H7 (cell line): ENCODE measurements at regions not wholly inside any gene's neighbourhood (a gene's known extent, or its start where the extent isn't known, plus 50 kb on each side); places are given as distances from the start of the nearest gene placed in this dataset.

Experiments used
- DNase-seq: peaks from one replicate; pipeline ENCODE4 v3.0.0; 2012
- H3K27me3 ChIP-seq: 2 replicates; pipeline ENCODE4 v1.6.0; 2011; ENCODE audit warnings: mild to moderate bottlenecking, low read length; ENCODE audit not compliant: control insufficient read depth, insufficient read depth
- H3K36me3 ChIP-seq: replicated peaks from 2 replicates; pipeline ENCODE4 v1.5.1; 2011; ENCODE audit warnings: low read length; ENCODE audit not compliant: control insufficient read depth, insufficient read depth
- H3K4me3 ChIP-seq: 2 replicates; pipeline ENCODE4 v1.5.1; 2011; ENCODE audit warnings: low read depth, mild to moderate bottlenecking, control low read depth, low read length, moderate library complexity; ENCODE audit not compliant: insufficient read depth

GRCh38 chr6:97437087-97437486 is 154.1 kb upstream of the MMS22L start:
- Histone ChIP-seq H3K4me3 (no peak overlapping the region), H3K27me3 (peaks cover 2% of the 10 kb centered on the region; the same call in 1 of the 2 replicates), H3K36me3 (no peaks in the 10 kb centered on the region)
- DNase-seq = peak; percentile 40

- DNase-seq = no peak
- H3K36me3 ChIP-seq = no peaks in the 10 kb centered on the region
- no peak overlapping the region for H3K4me3 ChIP-seq
- H3K27me3 ChIP-seq = peaks cover 2% of the 10 kb centered on the region; the same call in 1 of the 2 replicates
Measured at GRCh38 chr6:97438011-97438671, 155.1 kb upstream of the MMS22L start.

DNA sequence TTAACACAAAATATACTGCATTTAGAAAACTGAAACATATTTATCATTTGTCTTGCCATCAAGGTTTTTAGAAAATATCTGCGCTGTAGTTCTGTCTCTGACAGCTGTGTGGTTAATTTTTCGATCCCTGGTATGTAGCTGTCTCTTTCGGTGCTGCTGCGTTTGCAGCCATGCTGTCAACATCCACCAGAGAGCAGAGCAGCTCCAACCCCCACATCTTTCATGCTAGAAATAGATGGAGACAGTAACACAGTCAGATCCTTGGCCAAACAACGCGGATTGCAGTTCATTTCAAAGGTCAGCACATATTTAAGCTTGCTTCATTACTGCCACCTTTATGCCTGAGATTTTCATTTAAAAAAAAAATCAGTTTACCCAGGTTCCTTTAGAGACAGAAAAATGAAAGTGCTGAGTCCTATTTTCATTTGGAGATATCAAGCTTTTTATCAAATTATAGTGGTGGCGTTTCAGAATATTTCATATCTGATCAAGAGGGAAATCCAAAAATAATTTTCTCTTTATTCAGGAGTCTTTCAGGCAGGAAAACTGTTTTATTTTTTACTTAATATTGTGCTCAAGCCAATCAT is 157.7 kb upstream of the MMS22L start:
- no peaks in the 10 kb centered on the region for H3K36me3 ChIP-seq
- H3K27me3 ChIP-seq = no peaks in the 10 kb centered on the region
- peak; percentile 16 for DNase-seq
- no peak overlapping the region for H3K4me3 ChIP-seq

DNA sequence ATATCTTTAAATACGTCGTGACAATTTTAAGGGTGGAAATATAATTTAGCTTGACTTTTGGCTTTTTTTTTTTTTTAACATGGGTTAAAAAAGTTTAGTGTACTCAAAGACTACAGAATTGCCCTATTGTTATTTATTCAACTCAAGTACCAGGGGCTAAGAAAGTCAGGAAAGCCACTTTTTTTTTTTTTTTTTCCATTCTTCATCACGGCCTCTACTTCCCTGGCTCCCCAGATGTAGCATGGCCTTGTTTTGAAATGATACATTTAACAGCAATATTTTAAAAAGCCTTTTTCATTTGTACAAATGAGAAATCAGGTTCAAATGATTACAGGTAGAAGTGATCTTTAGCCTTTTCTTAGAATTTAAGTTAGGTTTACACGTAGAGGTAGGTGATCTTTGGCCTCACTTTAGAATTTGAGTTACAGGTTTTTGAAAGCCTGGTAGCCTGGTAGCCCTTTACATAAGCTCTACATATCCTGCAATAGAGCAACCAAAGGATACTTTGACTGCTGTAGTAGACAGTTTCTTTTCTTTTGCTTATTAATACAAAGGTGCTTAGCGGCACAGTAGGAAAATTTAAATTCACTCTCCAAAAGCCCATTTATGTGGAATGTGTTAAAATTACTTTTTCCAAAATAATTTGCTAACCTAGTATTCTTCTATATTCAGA is 160.5 kb upstream of the MMS22L start:
- Histone ChIP-seq H3K36me3 (no peaks in the 10 kb centered on the region), H3K4me3 (no peak overlapping the region), H3K27me3 (no peaks in the 10 kb centered on the region)
- DNase-seq = peak; percentile 2

DNA sequence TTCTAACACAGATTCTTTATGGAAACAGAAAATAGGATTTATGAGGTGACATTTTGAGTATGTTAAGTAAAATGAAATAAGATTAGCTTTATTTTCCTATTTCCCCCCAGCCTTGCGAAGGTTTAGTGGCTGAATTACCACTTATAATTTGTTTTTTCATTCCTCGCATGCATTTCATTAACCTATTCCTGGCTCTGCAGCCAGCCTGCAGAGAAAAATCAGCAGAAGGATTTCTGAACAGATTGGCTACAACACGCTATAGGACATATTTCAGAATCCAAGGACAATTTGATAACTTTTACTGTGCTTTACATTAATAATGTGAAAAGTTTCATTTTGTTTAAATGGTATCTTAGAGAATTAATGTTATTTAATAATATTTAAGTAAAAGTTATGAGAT is 162.4 kb upstream of the MMS22L start:
- no peak for DNase-seq
- Histone ChIP-seq H3K4me3 (no peak overlapping the region), H3K27me3 (no peaks in the 10 kb centered on the region), H3K36me3 (no peaks in the 10 kb centered on the region)

- DNase-seq = no peak
- H3K27me3 ChIP-seq = no peaks in the 10 kb centered on the region
Measured at GRCh38 chr6:97449444-97449966, 166.5 kb upstream of the MMS22L start.

DNA sequence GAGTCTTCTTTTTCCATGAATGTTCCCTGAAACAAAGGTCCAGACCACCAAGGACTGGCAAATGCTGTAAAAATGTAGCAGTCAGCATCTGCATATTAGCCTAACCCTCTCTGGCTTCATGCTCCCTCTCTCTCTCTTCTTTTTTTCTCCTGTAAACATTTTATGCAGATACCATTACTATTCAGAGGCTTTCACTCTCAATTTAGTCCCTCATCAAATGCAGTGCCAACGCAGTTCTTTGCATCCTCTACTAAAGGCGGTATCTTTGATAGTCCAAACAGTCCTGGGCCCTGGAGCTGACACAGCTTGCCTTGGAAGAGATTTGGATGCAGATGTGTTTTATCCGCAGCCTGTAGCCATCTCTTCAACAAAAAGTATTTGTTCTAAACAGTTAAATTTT is 167.1 kb upstream of the MMS22L start:
- DNase-seq = no peak
- H3K4me3 ChIP-seq = no peak overlapping the region
- H3K27me3 ChIP-seq = no peaks in the 10 kb centered on the region
- no peaks in the 10 kb centered on the region for H3K36me3 ChIP-seq

More at GRCh38 chr6:97449444-97449966, 166.5 kb upstream of the MMS22L start:
- no peak overlapping the region for H3K4me3 ChIP-seq
- H3K36me3 ChIP-seq = no peaks in the 10 kb centered on the region

- no peak overlapping the region for H3K4me3 ChIP-seq
- no peaks in the 10 kb centered on the region for H3K36me3 ChIP-seq
- H3K27me3 ChIP-seq = no peaks in the 10 kb centered on the region
- no peak for DNase-seq
Measured at GRCh38 chr6:97456070-97456469, 173.1 kb upstream of the MMS22L start.

DNA sequence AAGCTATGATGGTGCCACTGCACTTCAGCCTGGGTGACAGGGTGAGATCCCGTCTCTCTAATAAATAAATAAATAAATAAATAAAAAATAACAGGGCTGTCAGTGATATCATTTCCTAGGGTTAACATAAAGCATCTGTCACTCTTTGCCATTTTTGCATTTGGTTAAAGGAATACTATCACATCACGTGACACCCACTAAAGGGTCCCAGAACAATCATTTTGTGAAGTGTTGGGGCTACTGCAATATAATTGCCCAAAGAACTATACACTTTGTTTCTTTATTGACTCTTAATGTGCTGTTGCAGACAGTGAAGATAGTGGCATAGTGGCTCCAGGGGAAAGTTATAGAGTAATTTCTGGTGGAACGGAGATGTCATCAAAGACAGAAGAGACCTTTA is 176.5 kb upstream of the MMS22L start:
- DNase-seq = no peak
- Histone ChIP-seq H3K27me3 (no peaks in the 10 kb centered on the region), H3K36me3 (no peaks in the 10 kb centered on the region), H3K4me3 (no peak overlapping the region)

DNA sequence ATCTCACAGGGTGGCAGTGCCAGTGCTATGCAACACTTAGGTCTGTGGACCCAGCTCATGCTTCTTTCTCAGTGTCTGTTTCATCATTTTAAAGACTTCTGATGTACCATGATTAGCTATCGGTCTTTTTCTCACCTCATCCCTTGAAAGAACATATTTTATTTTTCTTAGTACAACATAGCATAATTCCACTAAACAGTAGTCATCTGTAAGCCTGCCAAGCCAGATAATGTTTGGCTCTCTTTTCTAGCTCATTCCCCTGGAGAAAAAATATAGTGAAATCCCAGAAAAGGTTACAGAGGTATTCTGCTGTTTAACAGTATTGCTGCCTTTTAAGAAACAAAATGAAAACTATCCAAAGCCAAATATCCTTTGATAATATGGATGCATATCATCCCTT is 177.0 kb upstream of the MMS22L start:
- DNase-seq = no peak
- no peak overlapping the region for H3K4me3 ChIP-seq
- no peaks in the 10 kb centered on the region for H3K27me3 ChIP-seq
- H3K36me3 ChIP-seq = no peaks in the 10 kb centered on the region

DNA sequence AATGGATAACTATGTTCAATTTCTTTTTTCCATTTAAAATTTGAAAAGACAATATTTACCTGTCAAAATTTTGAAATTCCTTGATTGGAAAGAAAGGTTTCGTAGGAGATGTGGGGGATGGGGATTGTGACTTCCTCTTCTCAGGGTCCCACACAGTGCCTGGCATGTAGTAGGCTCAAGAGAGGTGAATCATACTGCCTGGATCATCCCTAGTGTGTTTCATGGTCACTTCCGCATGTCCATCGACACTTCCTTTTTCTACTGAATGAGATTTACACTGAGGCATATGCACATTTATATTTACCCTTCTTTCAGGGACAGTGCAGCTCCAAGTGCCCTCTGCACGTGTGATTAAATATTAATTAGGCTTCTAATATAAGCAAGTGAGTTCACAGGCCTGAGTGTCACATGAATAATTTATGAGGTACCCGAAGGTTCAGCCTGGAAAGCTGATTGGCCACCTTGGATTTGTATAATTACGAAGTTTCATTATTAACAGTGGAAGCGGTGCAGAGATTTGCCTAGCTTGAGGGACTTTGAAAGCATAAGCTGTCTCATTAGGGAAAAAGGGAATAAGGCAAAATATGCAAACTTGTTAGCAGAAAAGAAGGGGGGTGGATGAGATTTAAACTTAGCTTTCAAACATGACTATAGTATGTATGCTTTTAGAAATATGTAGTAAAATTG is 177.5 kb upstream of the MMS22L start:
- H3K27me3 ChIP-seq = no peaks in the 10 kb centered on the region
- DNase-seq = no peak
- H3K4me3 ChIP-seq = no peak overlapping the region
- H3K36me3 ChIP-seq = no peaks in the 10 kb centered on the region

DNA sequence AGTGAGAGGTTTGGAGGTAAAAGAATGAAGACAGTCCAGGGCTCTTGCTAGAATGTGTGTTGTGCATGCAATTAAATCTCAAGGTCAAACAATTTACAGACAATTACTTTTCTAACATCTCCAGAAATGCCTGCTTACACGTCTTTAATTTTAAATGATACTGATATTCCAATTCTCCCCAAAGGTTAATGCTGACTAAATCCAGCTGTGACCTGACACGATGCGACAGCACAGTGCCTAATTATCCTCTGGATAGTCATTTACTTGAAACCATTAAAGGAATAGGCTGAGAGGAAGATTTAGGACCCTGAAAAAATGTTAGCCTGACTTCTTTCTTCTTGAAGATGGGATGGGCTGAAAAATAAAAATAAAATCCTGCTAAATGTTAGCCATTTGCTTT is 178.2 kb upstream of the MMS22L start:
- H3K27me3 ChIP-seq = no peaks in the 10 kb centered on the region
- DNase-seq = no peak
- H3K4me3 ChIP-seq = no peak overlapping the region
- H3K36me3 ChIP-seq = no peaks in the 10 kb centered on the region

DNA sequence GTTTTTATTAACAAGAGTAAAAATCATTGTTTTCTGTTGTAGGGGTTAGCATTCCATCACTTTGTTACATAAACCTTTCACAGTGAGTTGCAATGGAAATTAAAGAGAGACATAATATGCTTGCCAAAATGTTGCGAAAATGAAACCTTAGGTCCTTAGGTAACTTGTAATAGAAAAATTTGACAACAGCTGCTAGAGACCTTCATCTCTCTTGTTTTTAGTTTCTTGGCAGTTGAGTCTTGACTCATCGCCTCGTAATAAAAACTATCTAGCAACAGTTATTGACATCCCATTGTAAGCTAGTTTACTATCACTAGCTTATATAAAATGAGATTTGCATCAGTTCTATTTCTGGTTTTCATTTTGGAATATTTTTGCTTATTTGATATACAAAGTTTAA is 179.0 kb upstream of the MMS22L start:
- Histone ChIP-seq H3K27me3 (no peaks in the 10 kb centered on the region), H3K4me3 (no peak overlapping the region), H3K36me3 (no peaks in the 10 kb centered on the region)
- DNase-seq = no peak

- DNase-seq = no peak
- Histone ChIP-seq H3K27me3 (no peaks in the 10 kb centered on the region), H3K36me3 (no peaks in the 10 kb centered on the region), H3K4me3 (no peak overlapping the region)
Measured at GRCh38 chr6:97462938-97463598, 180.1 kb upstream of the MMS22L start.
